IPS-18c (cell line): ENCODE measurements at regions not wholly inside any gene's neighbourhood (a gene's known extent, or its start where the extent isn't known, plus 50 kb on each side); places are given as distances from the start of the nearest gene placed in this dataset.
A peak's percentile ranks its signal among the peaks of the same experiment; 100 is the strongest.
"Not testable (repeated sequence)": the region's sequence is repeated elsewhere in the genome, so short reads cannot be mapped to it uniquely, and the experiment has no call there.

ENCODE experiments used
- H3K4me3 ChIP-seq: 2 replicates; pipeline ENCODE4 v1.7.0; 2013; ENCODE audit warnings: low read depth, mild to moderate bottlenecking, low read length, moderate library complexity; ENCODE audit not compliant: insufficient read depth
- H3K9me3 ChIP-seq: one replicate; pipeline ENCODE4 v1.6.1; 2013; ENCODE audit warnings: mild to moderate bottlenecking, low read length, moderate library complexity; ENCODE audit not compliant: control insufficient read depth, insufficient read depth

DNA sequence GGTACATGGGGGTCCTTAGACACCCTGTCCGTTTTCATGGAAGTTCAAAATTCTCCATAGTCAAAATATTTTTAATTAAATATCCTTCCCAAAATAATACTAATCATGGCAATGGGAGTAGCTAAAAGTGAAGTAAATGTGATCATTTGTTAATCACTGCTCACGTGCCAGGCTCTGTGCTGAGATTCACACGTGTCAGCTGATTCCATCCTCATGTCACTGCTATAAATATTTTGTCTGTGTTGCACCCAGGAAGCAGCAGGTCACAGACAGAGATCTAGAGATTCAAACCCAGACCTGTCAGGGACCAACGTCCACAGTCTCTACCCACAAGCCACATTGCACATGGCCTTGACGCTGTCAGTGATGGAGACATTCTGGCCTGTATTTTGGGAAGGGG, 74.3 kb downstream of the KLHDC7A start:
- Histone ChIP-seq H3K4me3 (no peak overlapping the region), H3K9me3 (no peaks in the 10 kb centered on the region)

DNA sequence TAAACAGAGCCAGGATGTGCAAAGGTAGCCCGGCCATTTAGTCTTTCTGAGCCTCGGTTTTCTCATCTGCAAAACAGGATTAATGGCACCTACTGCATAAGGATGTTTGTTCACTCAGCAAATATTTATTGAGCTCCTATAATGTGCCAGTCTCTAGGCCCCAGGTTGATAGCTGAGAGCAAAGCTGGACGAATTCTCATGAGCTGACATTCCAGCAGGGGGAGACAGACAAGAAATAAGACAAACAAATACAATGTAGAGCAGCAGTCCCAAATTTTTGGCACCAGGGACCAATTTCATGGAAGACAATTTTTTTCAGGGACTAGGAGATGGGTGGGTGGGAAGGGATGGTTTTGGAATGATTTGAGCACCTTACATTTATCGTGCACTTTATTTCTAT, 74.3 kb upstream of the PAX7 start:
- H3K9me3 ChIP-seq, result no peaks in the 10 kb centered on the region
- H3K4me3 ChIP-seq, result no peak overlapping the region

DNA sequence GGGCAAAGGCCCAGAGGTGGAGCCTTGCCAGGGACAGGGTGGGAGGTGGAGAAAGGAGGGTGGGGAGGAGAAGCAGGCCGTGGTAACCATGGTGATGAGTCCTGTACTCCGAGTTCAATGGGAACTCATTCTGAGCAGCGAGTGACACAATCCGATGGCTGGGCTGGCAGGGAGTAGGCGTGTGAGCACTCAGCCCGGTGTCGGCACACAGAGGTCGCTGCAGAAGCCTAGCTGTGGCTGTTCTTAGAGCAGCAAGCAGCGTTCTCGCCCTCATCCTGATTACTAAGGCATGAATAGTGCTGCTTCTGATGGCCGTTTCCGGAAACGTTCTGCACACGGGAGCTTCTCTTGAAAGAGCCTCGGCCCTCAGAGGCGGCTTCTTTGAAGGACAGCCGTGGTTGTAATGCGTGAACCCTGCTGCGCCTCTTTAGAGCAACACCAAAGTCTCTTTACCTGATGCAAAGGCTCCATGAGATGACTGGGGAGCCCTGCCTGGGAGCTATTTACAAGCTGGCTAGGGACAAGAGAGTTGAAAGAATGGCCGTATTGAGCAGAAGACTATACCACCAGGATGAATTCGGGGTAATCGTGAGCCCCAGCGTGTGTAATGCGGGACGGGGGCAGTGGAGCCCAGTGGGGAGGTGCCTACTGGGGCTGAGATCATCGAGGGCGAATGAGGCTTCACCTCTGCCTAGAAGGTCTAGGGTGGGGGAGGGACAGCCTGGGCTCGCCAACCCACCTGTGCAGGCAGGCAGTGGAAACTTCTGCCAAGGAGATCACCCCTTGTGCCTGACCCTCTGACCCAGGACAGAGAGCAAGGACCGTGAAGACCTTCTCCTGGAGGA, 72.8 kb upstream of the PAX7 start:
- Histone ChIP-seq H3K9me3 (peaks cover 2% of the 10 kb centered on the region), H3K4me3 (peak overlapping the region; percentile 44)

DNA sequence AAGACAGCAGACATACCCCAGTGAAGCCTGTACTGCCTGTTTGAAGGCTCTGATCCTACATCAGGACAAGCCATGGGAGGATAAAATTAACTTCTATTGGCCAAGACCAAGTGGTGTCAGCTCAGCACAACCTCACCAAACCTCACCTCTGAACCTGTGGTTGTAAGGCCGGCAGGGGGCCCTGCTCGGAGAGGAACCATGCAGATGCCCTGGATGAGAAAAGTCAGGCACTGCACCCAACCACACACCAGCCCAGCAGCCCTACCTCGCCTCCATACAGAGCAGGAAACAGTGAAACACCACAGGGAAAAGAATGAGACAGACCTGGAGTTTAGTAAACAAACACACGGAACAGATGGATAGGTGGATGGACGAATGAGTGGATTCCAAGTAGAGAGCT, 70.0 kb upstream of the PAX7 start:
- peaks cover 2% of the 10 kb centered on the region for H3K9me3 ChIP-seq
- H3K4me3 ChIP-seq, result no peak overlapping the region

DNA sequence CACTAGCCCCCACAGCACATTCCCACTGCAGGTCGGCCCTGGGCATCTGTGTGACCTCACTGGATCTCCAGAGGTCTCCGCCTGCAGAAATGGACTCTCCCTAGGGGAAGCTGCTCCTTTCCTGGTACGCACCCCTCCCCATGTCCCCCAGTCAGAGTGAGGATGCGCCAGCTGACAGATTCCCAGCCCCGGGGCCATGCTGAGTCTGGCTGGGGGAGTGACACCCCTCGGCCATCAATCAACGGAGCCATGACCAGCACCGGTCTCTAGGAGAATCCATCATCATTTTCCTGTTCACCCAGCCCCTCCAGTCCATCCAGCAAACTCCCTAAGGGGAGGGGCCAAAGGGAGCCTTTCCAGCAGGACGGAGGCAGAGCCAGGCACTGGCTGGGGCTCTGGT, 68.7 kb upstream of the PAX7 start:
- peaks cover 2% of the 10 kb centered on the region for H3K9me3 ChIP-seq
- no peak overlapping the region for H3K4me3 ChIP-seq

DNA sequence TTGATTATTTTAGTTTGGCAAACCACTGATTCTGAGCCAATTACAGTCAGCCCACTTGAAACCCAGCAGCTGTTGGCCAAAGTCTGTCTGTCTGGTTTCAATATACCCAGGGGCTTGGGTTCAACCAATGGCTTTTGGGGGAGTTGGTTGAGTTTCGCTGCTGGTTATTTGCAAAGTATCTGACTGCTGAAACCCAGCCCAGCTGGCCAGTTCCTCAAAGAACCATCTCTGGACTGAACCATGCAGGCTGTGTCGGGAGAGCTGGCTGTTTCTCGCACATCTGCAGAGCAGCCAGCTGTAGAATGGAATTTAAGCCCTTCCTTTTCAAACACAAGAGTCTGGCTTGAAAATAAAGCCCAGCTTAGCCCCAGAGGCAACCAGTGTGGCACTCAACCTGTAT, 66.0 kb upstream of the PAX7 start:
- H3K9me3 ChIP-seq, result peaks cover 2% of the 10 kb centered on the region
- H3K4me3 ChIP-seq, result no peak overlapping the region

DNA sequence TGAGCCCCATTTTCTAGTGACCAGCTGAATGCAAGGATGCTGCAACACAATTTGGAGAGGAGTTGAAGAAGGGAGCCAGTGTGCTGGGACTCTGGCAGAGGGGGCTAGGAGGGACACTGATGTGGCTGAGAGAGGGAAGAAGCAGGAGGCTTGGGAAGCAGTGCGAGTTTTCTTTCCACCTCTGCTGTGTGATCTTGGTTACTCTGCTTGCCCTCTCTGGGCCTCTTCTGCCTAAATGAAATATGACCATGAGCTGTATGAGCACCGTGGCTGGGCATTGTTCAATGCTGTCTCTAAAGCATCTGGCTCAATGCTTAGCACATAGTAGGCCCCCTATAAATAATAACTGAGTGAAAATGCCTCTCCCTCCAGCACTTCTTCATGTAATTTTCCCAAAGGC, 65.3 kb upstream of the PAX7 start:
- peaks cover 2% of the 10 kb centered on the region for H3K9me3 ChIP-seq

DNA sequence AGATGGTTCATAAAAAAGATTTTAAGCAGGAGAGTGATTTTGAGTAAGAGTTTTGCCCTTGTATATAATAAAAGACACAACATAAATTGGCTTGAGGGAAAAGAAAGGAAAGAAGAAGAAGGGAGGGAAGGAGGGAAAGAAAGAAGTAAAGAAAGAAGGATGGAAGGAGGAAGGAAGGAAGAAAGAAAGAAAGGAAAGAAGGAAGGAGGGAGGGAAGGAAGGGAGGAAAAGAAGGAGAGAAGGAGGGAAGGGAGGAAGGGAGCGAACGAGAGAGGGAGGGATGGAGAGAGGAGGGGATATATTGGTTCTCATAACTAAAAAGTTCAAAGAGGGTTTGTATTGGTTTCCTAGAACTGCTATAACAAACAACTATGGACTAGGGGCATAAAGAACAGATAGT, 62.2 kb upstream of the PAX7 start:
- Histone ChIP-seq H3K9me3 (no peaks in the 10 kb centered on the region), H3K4me3 (no peak overlapping the region)

More for the DNA sequence above, 65.3 kb upstream of the PAX7 start:
- H3K4me3 ChIP-seq, result no peak overlapping the region

DNA sequence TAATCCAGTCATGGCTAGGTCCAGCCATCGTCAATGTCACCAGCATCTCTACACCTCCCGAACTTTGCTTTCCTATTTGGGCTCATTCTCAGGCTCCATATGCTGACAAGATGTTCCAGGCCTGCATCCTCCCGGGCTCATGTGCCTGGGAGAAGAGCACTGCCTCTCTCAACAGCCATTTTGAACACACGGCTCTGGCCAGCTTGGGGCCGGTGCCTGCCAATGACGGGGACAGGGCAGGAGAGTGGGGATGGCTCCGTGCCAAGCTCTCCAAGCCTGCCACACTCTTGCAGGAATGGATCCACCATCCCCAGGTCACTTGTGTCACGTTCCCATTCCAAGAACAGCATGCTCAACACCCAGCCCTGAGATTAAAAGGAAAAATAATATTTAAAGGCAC, 61.4 kb upstream of the PAX7 start:
- no peak overlapping the region for H3K4me3 ChIP-seq
- no peaks in the 10 kb centered on the region for H3K9me3 ChIP-seq

DNA sequence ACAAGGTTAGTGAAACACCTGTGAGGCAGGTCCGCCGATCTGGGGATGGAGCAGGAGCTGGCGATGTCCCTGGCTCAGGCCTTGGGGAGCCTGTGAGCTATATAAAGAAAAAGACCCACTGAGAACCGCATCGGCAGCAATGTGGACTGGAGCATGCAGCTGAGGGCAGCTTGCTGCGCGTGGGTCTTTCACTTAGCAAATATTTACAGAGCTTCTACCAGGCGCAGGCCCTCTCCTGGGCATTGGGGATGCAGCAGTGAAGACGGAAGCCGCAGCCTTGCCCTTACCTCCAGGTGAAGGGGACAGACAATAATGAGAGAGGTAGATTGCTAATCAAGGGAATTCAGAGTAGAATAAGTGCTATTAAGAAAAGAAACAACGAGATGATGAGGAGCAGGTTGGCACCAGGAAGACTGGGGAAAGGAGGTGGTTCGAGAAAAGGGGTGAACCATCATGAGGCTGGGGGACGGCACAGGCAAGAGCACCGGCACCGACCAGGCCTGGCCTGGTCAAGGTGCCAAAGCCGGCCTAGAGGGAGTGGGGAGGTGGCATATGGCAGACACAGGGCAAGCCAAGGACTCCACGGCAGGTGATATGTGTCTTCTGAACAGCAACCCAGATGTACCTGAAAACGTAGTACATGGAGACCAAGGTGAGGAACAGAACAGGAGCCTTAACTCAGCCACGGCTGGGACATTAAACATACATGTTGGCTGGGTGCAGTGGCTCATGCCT, 60.7 kb upstream of the PAX7 start:
- H3K9me3 ChIP-seq, result no peaks in the 10 kb centered on the region
- H3K4me3 ChIP-seq, result no peak overlapping the region

DNA sequence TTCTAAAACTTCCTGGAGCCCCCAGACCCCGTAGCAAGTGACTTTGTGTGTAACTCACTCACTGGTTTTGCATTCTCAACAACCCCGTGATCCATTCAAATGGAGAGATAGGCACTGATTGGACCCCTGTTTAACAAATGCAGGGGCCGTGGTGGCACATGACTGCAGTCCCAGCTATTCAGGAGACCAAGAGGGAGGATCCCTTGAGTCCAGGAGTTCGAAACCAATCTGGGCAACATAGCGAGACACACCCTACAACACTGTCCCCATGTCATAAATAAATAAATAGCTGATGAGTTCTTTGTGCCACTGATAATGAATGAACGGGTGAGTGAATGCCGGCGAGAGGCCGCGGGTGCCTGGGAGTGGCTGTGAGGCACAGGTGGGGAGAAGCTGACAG, 59.4 kb upstream of the PAX7 start:
- Histone ChIP-seq H3K9me3 (peaks cover 2% of the 10 kb centered on the region), H3K4me3 (no peak overlapping the region)

DNA sequence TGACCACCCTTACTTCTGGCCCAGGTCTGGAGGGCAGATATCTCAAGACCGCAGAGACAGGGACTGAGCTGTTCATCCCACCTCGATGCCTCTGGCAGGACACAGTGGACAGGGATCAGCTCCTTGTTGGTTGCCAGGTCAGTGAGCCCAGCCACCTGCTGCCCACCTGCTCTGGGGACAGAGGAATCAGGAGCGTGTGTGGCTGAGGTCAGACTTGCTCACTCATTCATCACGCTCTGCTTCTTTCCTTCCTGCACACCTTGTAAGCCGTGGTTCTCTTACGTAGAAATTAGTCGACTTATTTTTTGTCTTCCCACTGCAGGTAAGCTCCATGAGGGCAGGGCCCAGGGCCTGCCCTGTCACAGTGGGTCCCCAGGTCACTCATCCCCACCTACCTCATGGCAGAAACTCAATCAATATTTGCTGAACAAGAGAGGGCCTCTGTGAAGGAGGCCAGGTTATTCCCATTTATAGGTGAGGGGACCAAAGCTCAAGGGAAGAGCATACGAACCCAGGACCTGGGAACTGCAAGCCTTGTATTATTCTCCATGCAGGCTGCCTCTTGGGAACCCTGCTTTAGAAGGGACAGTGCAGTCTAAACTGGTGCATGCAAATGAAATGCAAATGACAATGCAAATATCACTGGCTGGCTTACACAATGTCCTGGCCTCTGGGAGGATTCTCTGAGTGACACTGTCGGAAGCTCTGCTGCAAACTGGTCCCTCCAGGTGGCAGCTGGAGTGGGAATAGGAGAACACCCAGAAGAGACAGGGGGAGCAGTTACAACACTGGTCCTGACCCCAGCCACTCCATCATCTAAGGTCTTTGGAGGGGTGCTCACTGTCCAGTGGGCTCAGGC, 58.4 kb upstream of the PAX7 start:
- Histone ChIP-seq H3K4me3 (no peak overlapping the region), H3K9me3 (peaks cover 2% of the 10 kb centered on the region)

DNA sequence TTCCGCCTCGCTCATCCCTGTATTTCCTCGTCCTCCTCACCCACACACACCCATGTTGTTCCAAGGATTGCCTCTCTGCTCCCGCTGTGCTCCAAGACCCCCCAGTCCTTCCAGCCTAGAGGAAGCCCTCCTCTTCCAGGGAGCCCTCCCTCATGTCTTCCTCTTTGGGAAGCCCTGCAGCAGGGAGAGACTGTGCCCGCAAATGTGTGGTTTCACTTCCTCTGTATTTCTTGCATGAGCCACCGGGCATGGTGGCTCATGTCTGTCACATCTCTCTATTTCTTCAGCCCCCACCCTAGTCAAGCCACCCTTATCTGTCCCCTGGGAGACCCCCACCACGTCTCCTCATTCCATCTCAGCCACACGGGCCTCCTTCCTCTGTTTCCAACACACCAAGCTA, 57.5 kb upstream of the PAX7 start:
- peaks cover 2% of the 10 kb centered on the region for H3K9me3 ChIP-seq

DNA sequence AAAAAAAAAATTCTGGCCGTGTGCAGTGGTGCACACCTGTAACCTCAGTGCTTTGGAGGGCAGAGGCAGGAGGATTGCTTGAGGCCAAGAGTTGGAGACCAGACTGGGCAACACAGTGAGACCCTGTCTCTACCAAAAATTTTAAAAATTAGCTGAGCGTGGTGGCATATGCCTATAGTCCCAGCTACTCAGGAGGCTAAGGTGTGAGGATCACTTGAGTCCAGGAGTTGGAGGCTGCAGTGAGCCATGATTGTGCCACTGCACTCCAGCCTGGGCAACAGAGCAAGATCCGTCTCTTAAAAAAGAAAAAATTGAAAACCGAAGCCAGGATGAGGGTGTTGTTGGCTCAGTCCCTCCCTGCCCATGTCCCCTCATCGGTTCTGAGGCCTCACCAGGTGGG, 55.9 kb upstream of the PAX7 start:
- Histone ChIP-seq H3K4me3 (no peak overlapping the region), H3K9me3 (peaks cover 4% of the 10 kb centered on the region)

More for the DNA sequence above, 57.5 kb upstream of the PAX7 start:
- H3K4me3 ChIP-seq, result no peak overlapping the region

DNA sequence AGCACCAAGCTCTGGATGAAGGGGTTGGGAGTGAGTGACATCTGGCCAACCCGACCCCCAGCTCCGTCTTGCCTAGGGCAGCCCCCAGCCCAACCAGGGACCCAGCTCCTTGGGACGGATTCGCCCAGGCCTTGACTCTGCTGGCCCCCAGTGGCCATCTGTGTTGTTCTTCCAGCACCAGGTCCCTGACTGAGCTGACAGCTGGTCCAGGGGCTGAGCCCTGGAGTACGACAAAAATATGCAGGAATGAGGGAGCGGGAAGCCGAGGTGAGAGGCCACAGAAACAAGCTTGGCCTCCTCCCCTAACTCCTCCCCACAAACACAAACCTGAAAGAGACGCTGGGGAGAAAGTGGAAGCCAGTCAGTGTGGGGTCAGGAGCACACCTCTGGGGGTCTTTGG, 55.0 kb upstream of the PAX7 start:
- Histone ChIP-seq H3K4me3 (no peak overlapping the region), H3K9me3 (peaks cover 4% of the 10 kb centered on the region)

DNA sequence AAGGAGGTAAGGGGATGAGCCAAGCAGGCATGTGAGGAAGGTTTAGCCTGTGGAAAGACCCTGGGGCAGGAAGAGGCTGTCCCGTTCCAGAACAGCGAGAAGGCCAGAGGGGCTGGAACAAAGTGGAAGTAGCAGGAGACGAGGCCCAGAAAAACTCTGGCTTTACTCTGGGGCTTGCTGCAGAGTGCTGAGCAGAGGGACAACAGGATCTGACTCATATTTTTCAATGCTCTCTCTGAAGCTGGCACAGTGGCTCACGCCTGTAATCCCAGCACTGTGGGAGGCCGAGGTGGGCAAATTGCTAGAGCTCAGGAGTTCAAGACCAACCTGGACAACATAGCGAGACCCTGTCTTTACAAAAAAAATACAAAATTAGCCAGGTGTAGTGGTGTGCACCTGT, 52.4 kb upstream of the PAX7 start:
- peaks cover 4% of the 10 kb centered on the region for H3K9me3 ChIP-seq
- no peak overlapping the region for H3K4me3 ChIP-seq

DNA sequence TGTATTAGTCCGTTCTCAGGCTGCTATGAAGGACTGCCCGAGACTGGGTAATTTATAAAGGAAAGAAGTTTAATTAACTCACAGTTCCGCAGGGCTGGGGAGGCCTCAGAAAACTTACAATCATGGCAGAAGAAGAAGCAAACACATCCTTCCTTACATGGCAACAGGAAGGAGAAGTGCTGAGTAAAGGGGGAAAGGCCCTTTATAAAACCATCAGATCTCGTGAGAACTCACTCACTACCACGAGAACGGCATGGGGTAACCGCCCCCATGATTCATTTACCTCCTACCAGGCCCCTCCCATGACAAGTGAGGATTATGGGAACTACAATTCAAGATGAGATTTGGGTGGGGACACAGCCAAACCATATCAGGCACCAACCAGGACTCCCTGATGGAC, 51.4 kb upstream of the PAX7 start:
- H3K4me3 ChIP-seq, H3K9me3 ChIP-seq: not testable (repeated sequence)

DNA sequence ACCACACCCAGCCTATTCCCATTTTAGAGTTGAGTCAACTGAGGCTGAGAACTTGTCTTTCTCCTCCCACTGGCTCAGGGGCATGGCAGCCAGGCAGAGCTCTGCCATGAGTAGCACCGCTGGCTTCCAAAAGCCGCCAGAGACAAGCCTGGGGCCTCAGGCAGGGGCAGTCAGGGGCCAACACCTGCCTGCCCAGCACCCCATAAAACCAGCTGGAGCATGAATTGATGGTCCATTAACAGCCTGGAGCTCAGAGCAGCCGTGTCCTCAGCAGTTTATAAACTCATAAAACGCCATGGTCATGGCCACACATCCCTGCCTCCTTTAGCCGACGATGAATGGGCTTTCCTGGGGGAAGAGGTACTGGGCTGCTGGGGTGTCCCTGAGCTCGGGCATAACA, 50.6 kb upstream of the PAX7 start:
- Histone ChIP-seq H3K9me3 (peaks cover 4% of the 10 kb centered on the region), H3K4me3 (no peak overlapping the region)
